ENCODE measurements at regions not wholly inside any gene's neighbourhood (a gene's known extent, or its start where the extent isn't known, plus 50 kb on each side); places are given as distances from the start of the nearest gene placed in this dataset.

- no peak for DNase-seq (ENCODE audit: extremely low read depth in 1 of 4, low spot score in 3 of 4)
- Histone ChIP-seq H3K79me2 (ENCODE audit: control insufficient read depth, insufficient read depth, low read length) (no peaks in the 10 kb centered on the region), H3K27me3 (ENCODE audit: control insufficient read depth in 2 of 2, insufficient read depth in 2 of 2, low read length in 2 of 2) (no peaks in the 10 kb centered on the region), H3K36me3 (ENCODE audit: control insufficient read depth, insufficient read depth, low read length) (no peaks in the 10 kb centered on the region), H3K4me3 (no peak overlapping the region), H3K9ac (ENCODE audit: insufficient read depth in 1 of 2, low read depth in 2 of 2, low read length in 2 of 2) (no peak overlapping the region), H3K4me2 (ENCODE audit: insufficient read depth, low read length) (no peak overlapping the region), H4K20me1 (replicated peaks; ENCODE audit: control insufficient read depth, insufficient read depth, low read length) (no peaks in the 10 kb centered on the region), H3K27ac (ENCODE audit: extremely low read depth, low read depth, low read length) (no peak overlapping the region), H2AFZ (ENCODE audit: low read depth, low read length) (no peak overlapping the region), H3K9me1 (ENCODE audit: control insufficient read depth, insufficient read depth, low read length) (no peaks in the 10 kb centered on the region), H3K9me3 (replicated peaks; ENCODE audit: control insufficient read depth, insufficient read depth, low read depth, low read length) (peaks cover 1% of the 10 kb centered on the region), H3K4me1 (replicated peaks in 1 of 2; ENCODE audit: control insufficient read depth in 2 of 2, insufficient read depth in 2 of 2, low read length in 2 of 2) (no peaks in the 10 kb centered on the region)
- POLR2A ChIA-PET = no interaction called here
- in situ Hi-C loops (cut with MboI) (no loop called here), intact Hi-C loops (cut with micrococcal nuclease) (no loop called here)
- 0% methylated on average over 1 of the region's 1 CpG for WGBS (ENCODE audit: insufficient coverage, low coverage, missing lambda C conversion rate)
- no peak for ATAC-seq
- no peak for FAIRE-seq
- BruUV-seq (replicated peaks) = no TSS peak
- CTCF ChIA-PET (ENCODE audit: low intra/inter-chr PET ratio) = no interaction called here
- TF ChIP-seq ZNF324 (CRISPR knock-in tag; IDR thresholded peaks at IDR 0.05) (no peak), ZNF586 (CRISPR knock-in tag; conservative IDR thresholded peaks at IDR 0.05) (no peak), HMG20A (CRISPR knock-in tag; conservative IDR thresholded peaks at IDR 0.05) (no peak), BRF1 (IDR thresholded peaks at IDR 0.05; ENCODE audit: borderline replicate concordance, extremely low read depth, insufficient read length) (no peak), RBM14 (IDR thresholded peaks at IDR 0.05; ENCODE audit: borderline replicate concordance, insufficient read depth, low read depth, low read length) (no peak), ATF3 (IDR thresholded peaks at IDR 0.05) (no peak), ATF3 (CRISPR knock-in tag; conservative IDR thresholded peaks at IDR 0.05) (no peak)
Observed at GRCh38 chr5:33167541-33167940, 273.2 kb upstream of the TARS1 start.
